Smooth muscle cell (in vitro differentiated cells): ENCODE measurements at regions not wholly inside any gene's neighbourhood (a gene's known extent, or its start where the extent isn't known, plus 50 kb on each side); places are given as distances from the start of the nearest gene placed in this dataset.

Experiments used
- DNase-seq: peaks from one replicate; lab custom pipeline; 2025; ENCODE audit not compliant: unreplicated experiment; lab: John Stamatoyannopoulos, UW
- H2AFZ ChIP-seq: fragments of 200-600 bp; sonication (generic); 2 replicates; pipeline ENCODE4 v1.6.0; 2016; ENCODE audit warnings: antibody characterized with exemption, low read depth, mild to moderate bottlenecking
- H3F3A ChIP-seq: fragments of 200-600 bp; sonication (generic); 2 replicates; pipeline ENCODE4 v1.6.0; 2017; ENCODE audit warnings: antibody characterized with exemption, low read depth
- H3K27ac ChIP-seq: fragments of 200-600 bp; sonication (generic); 2 replicates; pipeline ENCODE4 v1.5.1; 2016; ENCODE audit warnings: low read depth, mild to moderate bottlenecking
- H3K27me3 ChIP-seq: fragments of 200-600 bp; sonication (generic); 2 replicates; pipeline ENCODE4 v1.6.1; 2016; ENCODE audit warnings: low read depth, mild to moderate bottlenecking
- H3K36me3 ChIP-seq: fragments of 200-600 bp; sonication (generic); 2 replicates; pipeline ENCODE4 v1.5.1; 2016; ENCODE audit warnings: low read depth
- H3K4me1 ChIP-seq: fragments of 200-600 bp; sonication (generic); 2 replicates; pipeline ENCODE4 v1.5.1; 2016; ENCODE audit warnings: low read depth
- H3K4me2 ChIP-seq: fragments of 200-600 bp; sonication (generic); 2 replicates; pipeline ENCODE4 v1.6.0; 2016; ENCODE audit warnings: mild to moderate bottlenecking
- H3K4me3 ChIP-seq: fragments of 200-600 bp; sonication (generic); 2 replicates; pipeline ENCODE4 v1.5.1; 2016; ENCODE audit warnings: mild to moderate bottlenecking
- H3K79me2 ChIP-seq: fragments of 200-600 bp; sonication (generic); 2 replicates; pipeline ENCODE4 v1.6.0; 2016; ENCODE audit warnings: low read depth, mild to moderate bottlenecking
- H3K9ac ChIP-seq: fragments of 200-600 bp; sonication (generic); 2 replicates; pipeline ENCODE4 v1.6.0; 2016; ENCODE audit warnings: low read depth
- H3K9me3 ChIP-seq: fragments of 200-600 bp; sonication (generic); replicated peaks from 2 replicates; pipeline ENCODE4 v1.5.1; 2016; ENCODE audit warnings: low read depth
- H4K20me1 ChIP-seq: fragments of 200-600 bp; sonication (generic); 2 replicates; pipeline ENCODE4 v1.6.0; 2016; ENCODE audit warnings: low read depth
- WGBS: methylation state at CpG from one replicate; pipeline ENCODE4 v1.1.7; 2016; ENCODE audit warnings: low lambda C conversion rate; 5-methylcytosine and 5-hydroxymethylcytosine counted together
- TF ChIP-seq, protein P1 (sequence below): fragments of 200-600 bp; sonication (generic); IDR thresholded peaks from 2 replicates; pipeline ENCODE4 v1.5.1; 2017; ENCODE audit warnings: borderline replicate concordance, mild to moderate bottlenecking, antibody characterized with exemption; ENCODE audit not compliant: insufficient read depth, poor library complexity, severe bottlenecking

DNA sequence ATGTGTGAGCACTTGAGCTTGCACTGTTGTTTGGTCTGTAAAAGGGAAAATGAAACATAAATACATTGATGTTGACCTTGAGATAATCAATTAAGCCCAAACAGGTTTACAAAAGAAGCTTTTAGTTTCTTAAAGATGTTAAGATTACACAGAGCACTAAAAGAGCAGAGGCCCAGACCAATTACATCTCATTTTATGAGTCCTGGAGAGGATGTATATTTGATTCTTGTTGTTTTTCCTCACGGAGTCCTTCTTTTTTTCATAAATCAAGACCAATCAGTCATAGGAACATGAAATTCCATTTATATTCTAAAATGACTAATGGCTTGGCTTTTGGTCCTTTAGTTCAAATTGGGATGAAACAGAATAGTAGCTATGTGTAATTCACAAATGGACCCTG lies 249.7 kb upstream of the NPY start:
- Histone ChIP-seq H3K4me1 (no peaks in the 10 kb centered on the region), H3K9me3 (no peaks in the 10 kb centered on the region), H2AFZ (no peak overlapping the region), H3K36me3 (no peaks in the 10 kb centered on the region), H3K9ac (no peak overlapping the region), H3K27ac (no peak overlapping the region), H3K4me3 (no peak overlapping the region), H3F3A (no peaks in the 10 kb centered on the region), H3K4me2 (no peak overlapping the region), H3K79me2 (no peaks in the 10 kb centered on the region), H4K20me1 (no peaks in the 10 kb centered on the region), H3K27me3 (no peaks in the 10 kb centered on the region)
- no peak for DNase-seq
- WGBS, result 90% methylated on average over 1 of the region's 1 CpG
- TF ChIP-seq, protein P1, sequence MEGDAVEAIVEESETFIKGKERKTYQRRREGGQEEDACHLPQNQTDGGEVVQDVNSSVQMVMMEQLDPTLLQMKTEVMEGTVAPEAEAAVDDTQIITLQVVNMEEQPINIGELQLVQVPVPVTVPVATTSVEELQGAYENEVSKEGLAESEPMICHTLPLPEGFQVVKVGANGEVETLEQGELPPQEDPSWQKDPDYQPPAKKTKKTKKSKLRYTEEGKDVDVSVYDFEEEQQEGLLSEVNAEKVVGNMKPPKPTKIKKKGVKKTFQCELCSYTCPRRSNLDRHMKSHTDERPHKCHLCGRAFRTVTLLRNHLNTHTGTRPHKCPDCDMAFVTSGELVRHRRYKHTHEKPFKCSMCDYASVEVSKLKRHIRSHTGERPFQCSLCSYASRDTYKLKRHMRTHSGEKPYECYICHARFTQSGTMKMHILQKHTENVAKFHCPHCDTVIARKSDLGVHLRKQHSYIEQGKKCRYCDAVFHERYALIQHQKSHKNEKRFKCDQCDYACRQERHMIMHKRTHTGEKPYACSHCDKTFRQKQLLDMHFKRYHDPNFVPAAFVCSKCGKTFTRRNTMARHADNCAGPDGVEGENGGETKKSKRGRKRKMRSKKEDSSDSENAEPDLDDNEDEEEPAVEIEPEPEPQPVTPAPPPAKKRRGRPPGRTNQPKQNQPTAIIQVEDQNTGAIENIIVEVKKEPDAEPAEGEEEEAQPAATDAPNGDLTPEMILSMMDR, result no peak

DNA sequence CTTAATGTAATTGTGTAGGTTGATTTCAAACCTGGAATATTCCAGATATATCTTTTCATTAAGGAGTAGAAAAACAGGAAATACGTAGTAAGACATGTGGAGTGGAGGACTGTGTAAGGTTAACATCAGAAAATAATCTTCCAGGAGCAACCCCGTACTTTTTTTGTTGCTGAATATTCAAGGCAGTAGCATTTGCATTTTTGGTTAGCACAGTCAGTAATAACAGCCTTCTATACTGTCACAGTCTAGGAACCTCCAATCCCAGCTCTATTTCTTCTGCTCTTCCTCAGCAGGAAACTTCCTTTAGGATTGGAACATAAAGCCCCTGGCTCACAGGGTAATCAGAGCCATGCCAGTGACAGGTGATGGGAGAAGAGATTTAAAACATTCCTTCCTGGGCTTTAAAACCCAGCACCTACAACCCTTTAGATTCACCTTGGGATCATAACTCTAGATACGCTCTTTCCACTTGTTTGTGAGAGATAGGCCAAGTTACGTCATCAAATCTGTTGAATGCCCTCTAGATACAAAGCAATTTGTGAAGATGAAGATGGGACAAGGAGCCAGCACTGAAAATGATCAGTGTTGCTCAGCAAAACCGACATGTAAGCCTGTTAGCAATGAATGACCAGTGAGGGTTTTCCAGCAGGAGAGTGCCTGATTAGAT lies 248.5 kb upstream of the NPY start:
- Histone ChIP-seq H3F3A (no peaks in the 10 kb centered on the region), H3K79me2 (no peaks in the 10 kb centered on the region), H3K4me1 (no peaks in the 10 kb centered on the region), H3K27me3 (no peaks in the 10 kb centered on the region), H3K27ac (no peak overlapping the region), H3K9me3 (no peaks in the 10 kb centered on the region), H3K36me3 (no peaks in the 10 kb centered on the region), H4K20me1 (no peaks in the 10 kb centered on the region), H3K4me3 (no peak overlapping the region), H3K4me2 (no peak overlapping the region), H2AFZ (no peak overlapping the region), H3K9ac (no peak overlapping the region)
- no peak for DNase-seq
- WGBS, result 90% methylated on average over 5 of the region's 5 CpGs
- TF ChIP-seq, protein P1, result no peak

DNA sequence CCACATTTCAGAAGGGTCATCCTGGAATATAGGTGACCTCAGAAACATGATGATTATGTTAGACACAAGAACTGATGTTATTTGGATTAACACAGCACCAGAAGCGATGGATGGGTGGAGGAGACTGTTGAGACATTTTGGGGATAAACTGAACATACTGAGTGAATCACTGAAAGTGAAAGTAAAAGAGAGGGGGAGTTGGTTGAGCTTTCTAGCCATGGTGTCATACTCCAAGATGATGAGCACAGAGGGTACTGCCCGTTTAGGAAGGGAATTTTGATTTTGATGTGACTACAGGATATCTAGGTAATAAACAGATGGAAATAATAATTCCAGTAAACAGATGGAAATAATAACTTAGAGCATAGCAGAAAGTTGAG lies 248.0 kb upstream of the NPY start:
- H3F3A ChIP-seq, result no peaks in the 10 kb centered on the region
- TF ChIP-seq, protein P1, result no peak
- DNase-seq, result no peak
- no peak overlapping the region for H3K9ac ChIP-seq
- no peaks in the 10 kb centered on the region for H3K9me3 ChIP-seq
- 89% methylated on average over 2 of the region's 2 CpGs for WGBS
- H3K27me3 ChIP-seq, result no peaks in the 10 kb centered on the region
- no peaks in the 10 kb centered on the region for H3K36me3 ChIP-seq
- H2AFZ ChIP-seq, result no peak overlapping the region
- H3K4me3 ChIP-seq, result no peak overlapping the region
- H3K4me2 ChIP-seq, result no peak overlapping the region
- H3K27ac ChIP-seq, result no peak overlapping the region
- H3K79me2 ChIP-seq, result no peaks in the 10 kb centered on the region
- H4K20me1 ChIP-seq, result no peaks in the 10 kb centered on the region
- no peaks in the 10 kb centered on the region for H3K4me1 ChIP-seq

DNA sequence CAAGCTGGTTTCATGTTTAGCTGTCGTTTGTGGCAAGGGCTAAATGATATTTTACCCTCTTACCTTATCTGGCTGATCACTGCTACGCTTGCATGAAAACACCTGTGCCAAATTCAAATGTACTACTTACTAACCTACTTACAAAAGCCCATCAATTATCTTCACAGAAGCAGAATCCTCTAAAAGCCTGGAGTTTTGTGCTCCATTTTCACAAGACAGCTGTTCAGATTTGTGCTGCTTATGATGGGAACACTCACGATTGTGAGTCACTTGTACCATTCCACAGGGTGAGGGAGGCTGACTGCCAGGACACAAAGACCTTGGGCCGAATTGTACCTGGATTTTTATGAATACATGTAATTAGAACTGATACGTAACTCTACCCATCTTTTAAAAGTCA lies 245.0 kb upstream of the NPY start:
- no peak overlapping the region for H3K9ac ChIP-seq
- H3K4me3 ChIP-seq, result no peak overlapping the region
- no peak overlapping the region for H2AFZ ChIP-seq
- DNase-seq, result no peak
- no peak overlapping the region for H3K27ac ChIP-seq
- no peaks in the 10 kb centered on the region for H3K4me1 ChIP-seq
- no peaks in the 10 kb centered on the region for H4K20me1 ChIP-seq
- H3K27me3 ChIP-seq, result no peaks in the 10 kb centered on the region
- no peaks in the 10 kb centered on the region for H3K36me3 ChIP-seq
- WGBS, result 85% methylated on average over 5 of the region's 5 CpGs
- no peak overlapping the region for H3K4me2 ChIP-seq
- no peaks in the 10 kb centered on the region for H3K79me2 ChIP-seq
- H3K9me3 ChIP-seq, result no peaks in the 10 kb centered on the region
- TF ChIP-seq, protein P1, result no peak
- no peaks in the 10 kb centered on the region for H3F3A ChIP-seq
